ENCODE measurements at regions not wholly inside any gene's neighbourhood (a gene's known extent, or its start where the extent isn't known, plus 50 kb on each side); places are given as distances from the start of the nearest gene placed in this dataset.

DNA sequence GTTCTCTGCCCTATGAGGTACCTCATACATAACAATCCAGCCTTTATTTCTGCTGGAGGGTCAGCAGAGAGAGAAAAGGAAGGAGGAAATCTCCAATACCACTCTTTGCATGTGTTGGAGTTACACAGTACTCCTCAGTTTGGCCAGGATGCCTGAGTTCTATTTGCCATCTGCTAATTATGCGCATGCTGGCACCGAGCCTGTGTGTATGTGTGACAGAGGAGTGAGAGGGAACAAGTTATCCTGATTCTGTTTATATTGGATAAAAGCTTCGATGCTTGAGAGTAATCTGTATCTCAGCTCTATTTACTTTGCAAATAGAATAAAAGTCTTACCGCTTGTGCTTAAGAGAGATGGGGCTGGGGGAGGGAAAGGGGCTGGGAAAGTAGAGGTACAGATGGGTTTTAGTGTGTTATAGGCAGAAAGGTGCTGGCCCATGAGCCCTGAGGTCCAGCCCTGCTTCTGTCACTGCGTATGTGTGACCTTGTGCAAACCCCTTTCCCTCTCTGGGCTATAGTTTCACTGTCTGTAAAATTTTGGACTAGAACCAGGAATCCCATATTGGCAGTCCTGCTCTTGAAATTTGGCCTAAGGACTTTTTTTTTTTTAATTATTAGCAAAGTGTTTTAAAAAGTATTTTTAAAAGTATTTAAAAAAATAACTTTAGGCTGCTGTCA lies 54.5 kb upstream of the PLXNA2 start:
- DNase-seq, result no peak

DNA sequence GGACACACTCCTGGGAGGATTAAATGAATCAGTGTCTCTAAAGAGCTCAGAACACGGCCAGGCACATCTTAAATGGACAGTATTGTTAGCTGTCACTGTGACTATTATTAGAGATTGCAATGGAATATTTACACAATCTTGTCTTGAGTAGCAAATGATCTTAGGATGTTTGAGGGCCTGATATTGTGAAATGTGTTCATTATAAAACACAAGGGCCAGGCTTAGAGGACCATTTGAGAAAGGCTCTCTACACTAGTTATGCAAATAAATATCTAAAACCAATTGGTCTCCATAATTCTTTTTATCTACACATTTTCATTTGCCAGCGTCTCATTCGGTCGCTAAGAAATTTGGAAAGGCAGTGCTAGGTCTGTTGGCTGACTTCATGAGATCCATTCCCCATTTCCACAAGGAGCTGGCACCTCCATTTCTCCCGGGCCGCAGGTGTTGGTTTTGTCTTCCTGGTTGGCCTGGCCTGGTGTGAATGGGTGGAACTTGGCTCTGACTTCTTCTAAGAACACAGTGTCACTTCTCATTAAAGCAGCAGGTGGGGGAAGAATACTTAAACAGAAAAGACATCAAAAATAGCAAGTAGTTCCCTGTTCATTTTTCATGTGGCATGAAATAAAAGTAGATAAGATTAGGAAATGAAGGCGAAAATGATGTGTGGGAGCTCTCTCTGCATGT lies 56.0 kb upstream of the PLXNA2 start:
- no peak for DNase-seq

DNA sequence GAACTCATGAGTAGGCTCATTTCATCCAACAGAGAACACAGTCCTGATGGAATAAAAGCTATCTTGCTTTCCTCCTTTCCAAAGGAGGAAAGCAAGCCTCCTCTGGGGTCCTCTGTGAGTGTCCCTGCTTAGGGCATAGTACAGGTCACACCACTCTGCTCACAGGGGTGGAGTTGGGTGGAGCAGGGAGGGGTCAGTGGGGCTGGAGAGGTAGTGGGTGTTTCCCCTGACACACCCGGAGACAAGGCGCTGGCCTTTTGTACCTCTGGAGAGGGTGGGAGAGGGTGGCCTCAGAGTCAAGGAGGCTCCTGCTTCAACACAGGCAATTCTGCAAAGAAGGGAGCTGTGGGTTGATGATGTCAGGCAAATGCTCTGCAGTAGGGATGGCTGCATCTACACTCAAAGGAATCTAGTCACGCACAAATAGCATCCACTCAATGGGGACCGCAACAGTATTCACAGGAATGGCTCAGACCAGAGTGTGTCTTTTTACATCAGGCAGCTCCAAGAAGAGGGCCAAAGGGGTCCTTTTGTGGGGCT lies 58.6 kb upstream of the PLXNA2 start:
- DNase-seq, result no peak

DNA sequence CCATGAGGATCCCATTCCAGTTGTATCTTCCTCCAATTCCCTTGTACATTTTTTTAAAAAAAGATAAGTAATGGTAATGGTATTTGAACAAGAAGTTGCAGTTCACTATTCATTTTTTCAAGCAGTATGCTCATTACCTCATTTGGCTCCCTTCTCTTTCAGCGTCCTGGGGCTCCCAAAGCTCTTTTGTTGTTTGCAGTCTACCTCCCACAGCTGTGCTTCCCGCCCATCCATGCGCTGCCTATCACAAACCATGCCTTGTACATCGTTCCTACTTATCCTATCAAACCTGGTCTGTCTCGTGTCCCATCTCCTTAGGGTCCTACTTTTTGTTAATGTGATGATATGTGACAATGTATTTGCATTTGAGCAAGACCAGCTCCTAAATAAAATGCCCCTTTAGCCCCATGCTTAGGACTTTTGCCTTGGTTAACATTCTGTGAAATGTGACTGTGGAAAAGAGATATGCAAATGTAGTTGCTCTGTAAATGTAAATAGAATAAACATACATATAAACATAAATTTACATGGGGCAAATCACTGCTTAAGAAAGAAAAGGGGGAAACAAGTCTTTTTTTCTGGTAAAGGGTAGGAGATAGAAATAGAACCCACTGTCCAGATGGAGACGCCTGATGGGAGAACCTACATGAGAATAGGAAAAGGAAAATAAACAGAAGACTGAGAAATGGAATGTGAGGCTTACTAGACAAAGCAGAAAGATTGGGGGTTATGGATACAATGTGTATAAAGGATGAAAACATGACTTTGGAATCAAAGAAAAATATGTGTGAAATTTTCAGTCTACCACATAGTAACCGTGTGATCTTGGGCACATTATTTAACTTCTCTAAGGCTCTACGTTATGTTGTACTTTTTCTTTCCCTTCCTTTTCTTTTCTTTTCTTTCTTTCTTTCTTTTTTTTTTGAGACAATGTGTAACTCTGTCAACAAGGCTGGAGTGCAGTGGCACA lies 59.8 kb upstream of the PLXNA2 start:
- no peak for DNase-seq

DNA sequence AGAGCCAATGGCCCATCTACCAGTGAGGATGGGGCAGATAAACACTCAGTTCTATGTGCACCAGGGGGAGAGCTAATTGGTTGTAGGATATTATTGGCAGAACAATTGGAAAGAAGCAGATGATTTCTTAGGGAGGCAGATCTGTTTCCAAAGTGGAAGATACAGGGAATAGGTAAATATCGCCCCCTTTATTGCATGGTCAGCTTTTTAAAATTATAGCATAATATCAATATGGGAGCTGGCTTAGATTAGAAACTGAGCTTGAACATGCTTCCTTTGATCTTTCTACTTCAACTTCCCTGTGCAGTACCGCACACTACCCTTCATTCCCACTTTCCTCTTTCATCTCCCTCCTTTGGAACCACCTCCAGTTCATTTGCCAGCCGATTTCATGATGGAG lies 64.0 kb upstream of the PLXNA2 start:
- DNase-seq, result no peak

DNA sequence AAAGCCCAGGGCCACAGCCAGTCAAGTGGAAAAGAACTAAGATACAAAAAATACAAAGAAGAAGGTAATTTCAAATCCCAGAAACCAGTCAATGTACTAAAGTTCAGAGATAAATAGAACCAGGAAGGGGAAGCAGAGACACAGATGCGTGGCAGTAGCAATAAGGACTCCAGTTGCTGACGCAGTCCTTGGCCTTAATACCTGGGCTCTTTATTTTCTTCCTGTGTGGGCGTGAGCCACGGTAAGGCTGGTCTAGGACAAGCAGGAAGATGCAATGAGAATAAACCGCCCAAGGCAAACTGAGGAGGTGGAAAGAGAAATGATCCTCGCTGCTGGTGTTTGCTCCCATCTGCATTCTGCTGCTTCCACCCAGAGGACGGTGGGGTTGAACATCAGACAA lies 65.6 kb upstream of the PLXNA2 start:
- no peak for DNase-seq

DNA sequence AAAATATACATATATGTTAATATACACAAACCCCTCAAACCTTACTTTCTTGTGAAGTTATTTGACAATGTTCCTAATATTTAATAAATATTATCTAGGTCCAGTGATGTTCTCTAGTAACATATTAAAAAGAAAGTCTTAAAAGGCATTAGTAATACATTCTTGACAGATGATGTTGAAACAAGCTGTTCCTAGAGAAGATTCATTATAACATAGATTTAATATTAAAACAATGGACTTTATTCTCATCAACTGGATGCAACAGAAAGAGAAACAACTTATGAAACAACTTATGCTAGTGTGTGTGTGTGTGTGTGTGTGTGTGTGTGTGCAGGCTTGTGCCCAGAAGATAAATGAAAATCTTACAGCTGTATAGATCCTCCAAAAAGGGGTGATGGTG lies 68.5 kb upstream of the PLXNA2 start:
- no peak for DNase-seq

DNA sequence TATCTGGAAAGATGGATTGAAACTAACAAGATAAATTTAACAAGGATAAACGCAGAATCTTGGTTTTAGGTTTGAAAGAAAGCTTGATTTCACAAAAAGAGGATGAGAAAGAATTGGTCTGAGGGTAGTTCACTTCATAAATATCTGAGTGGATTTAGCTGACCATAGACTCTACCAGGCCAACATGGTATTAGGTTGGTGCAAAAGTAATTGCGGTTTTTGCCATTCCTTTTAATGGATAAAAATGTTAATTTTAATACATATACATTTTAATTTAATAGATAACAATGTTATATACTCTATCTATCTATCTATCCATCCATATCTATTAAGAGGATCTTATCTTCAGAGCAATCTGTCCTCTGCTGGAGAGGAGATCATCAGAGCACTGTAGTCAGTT lies 70.2 kb upstream of the PLXNA2 start:
- no peak for DNase-seq

DNA sequence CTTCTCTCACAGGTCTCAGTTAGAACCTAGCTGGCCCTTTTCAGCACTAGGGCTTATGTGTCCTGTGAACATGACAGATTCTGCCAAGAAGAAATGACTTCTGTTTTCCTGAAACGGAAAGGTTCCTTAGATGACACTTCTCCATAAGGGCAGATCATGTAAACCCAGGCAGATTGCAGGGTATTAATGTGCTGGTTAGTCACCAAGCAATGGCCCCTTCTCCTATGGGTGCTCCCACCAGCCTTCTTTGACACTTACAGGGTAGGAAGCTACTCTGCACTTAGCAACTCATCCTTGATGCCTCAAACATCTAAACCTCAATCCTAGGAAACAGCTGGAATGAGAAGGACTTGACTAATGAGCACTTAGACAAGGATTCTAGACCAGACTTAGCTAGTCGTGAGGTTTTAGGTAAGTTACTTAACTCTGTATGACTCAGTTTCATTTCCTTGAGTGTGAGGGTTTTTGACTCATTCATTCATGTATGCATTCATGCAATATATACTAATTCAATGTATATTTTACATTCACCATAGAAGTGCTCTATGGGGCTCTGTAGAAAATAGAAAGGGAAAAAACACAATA lies 74.1 kb upstream of the PLXNA2 start:
- DNase-seq, result no peak

DNA sequence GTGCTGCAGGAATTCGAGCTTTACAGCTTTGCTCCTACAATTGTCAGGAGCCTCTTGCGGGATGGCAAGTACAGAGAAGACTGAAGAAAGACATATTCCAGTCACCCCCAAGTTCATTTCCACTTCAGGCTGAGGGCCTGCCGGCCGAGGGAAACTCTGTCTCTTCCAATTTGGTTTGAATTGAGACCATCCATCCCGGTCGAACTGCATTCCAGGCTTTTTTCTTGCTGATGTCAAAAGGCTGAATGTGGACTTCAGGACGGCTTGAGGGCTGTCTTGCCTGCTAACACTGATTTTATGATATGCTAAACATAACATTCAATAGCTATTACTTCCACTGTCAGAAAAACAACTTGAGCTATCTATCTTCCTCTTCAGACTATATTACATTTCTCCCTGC lies 79.8 kb upstream of the PLXNA2 start:
- no peak for DNase-seq

DNA sequence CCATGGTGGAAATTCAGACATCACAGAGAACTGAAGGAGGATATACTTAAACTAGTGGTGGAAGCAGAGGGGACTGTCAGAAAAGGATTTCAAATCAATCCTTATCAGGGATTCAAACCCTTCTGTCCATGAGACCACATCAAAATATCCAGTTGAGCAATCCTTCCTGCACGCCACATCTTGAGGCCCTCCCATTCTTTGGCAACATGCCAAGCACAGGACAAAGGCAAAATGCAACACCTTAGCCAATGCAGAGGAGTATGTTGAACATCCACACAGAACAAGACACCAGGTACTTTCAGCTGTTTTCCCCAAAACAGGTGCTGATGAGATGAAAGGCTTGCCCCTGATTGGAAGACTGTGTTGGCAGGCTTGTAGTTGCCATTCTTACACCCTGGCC lies 81.8 kb upstream of the PLXNA2 start:
- no peak for DNase-seq

DNA sequence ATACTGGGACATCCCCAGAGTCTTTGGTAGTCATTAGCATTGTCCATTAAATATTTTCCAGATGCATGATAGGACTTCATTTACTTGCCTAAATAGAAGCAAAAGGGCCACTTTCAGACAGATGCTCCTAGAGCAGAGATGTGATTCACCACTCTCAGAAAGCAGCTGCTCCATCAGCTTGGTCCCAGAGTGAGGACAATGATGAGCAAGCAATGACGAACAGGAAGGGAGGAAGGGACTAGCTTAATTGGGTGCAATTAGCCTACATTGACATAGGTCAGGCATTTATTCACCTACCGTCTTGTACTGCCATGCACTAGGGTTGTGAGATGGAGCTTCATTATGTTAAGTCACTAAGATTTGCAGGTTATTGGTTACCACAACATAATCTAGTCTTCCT lies 85.1 kb upstream of the PLXNA2 start:
- no peak for DNase-seq

DNA sequence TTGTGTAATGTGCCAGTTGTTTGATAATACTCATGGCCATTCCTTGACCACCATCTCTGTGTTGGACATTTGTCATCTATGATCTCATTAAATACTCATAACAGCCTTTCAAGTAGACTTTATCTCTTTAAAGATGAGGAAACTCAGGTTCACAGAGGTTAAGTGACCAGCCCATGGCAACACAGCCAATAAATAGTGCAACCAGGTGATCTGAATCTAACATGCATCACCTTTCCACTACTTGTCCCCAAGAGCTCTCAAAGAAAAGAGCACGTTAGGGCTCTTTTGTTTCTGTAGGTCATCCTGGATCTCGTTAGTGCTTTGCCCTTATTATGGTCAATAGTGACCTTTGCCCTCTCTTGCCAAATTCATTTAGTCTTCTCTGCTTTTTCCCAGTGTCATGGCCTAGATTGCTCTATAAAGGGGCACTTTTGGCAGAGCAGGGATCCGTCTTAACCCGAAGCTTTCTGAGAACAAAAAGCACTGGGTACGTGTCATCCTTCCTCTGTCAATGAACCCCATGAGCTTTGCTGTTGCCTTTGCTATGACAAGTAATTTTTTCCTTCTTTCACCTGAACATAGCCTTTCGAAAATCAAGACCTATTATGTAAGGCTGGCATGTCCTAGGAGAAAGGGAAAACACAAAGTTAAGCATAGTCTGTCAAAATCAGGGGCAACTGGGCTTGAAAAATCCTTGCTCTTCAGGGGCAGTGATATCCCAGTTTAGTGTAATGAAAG lies 88.0 kb upstream of the PLXNA2 start:
- DNase-seq, result no peak

DNA sequence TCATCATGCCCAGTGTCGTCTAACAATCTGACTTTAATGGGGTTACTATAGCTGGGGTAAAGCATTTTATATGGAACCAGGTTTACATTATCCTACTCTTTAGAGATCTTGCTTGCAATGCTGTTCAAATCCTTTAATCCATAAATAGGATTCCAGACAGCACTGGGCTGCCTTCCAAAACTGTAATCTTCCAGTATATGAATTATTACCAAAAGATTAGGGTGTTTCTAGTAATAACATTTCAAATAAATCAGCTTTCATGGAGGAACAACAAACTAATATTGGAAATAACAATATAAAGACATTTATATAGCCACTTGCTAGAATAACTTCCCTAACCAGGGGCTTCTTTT lies 88.6 kb upstream of the PLXNA2 start:
- DNase-seq, result no peak

DNA sequence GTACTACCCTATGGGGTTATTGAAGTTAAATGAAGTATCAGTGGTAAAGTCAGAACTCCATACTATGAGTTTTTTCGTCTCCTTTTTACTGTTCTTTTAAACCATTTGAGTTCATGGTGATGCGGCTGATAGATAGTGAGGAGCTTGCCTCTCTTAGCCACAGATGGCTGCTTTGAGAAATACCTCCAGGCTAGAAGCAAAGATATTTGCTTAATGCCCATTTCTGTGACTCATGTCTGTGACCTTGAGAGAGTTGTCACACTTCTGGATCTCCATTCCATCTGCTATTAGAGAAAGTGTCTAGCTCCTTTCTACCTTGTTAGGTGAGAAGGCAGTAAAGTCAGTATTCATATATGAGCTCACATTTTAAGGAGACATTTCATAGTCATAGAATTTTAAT lies 89.5 kb upstream of the PLXNA2 start:
- no peak for DNase-seq

DNA sequence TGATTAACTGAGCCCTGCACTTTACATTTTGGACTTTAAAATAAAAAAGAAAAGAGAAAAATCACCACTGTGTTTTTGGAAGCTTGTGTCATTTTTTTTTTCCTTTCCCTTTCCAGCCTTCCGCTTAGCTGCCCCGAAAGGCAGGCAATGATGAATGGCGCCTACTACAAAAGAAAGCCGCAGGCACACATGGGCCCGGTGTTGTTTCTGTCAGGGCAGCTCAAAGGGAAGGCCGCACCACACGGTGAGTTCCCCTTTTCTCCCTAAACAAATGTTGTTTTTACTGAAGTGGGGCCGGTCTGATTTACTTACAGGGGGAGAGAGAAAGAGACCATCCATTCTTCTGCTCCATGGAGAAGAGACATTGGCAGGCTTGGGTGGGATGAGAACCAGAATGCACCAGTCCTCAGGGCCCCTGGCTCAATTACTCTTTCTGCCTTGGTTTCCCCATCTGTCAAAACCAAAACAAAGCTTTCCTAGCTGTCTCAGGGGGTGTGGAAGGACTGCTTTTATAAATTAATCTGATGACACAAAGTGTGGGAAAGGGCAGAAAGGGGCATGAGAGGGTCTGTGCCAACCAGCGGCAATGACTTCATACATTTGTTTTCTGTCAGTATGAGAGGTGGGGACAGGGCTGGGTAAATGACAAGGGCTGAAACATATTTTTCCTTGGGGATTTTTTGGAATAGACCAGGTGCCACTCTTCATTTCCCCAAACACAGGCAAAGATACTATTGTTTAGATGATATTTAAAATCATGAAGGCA lies 91.4 kb upstream of the PLXNA2 start:
- no peak for DNase-seq

DNA sequence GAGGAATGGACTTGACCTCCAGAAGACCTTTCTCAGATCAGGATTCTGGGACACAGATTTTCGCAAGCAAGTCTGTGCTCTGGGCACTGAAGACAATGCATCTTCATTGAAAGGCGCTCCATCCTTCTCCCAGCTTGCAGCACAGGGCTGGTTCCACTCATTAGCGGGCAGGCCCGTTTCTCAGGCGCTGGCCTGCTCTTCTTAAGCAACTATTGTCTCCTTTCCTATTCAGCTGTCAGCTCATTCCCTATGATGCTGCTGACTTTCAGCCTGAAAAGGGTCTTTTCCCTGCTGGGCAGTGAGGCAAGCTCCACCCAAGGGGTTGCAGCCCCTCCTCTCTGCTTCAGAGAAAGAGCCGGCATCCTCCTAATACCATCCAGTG lies 91.9 kb upstream of the PLXNA2 start:
- no peak for DNase-seq

DNA sequence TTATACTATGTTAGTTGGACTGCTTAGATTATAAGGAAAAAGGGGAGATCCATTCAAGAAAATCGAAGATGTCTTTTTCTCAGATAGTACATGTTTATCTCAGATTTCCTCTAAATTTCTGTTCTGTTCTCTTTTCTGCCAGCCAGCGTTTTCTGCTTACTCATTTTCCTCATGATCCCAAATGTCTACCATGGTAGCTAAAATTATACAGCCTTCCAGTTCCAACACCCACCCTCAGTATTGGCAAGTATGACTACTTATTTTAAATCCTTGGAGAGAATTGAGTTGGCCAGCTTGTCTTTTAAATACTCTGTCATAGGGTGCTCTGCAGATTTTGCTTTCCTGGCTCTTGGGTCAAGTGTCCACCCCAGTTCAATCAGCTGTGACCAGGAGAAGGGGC lies 95.7 kb upstream of the PLXNA2 start:
- DNase-seq, result no peak

DNA sequence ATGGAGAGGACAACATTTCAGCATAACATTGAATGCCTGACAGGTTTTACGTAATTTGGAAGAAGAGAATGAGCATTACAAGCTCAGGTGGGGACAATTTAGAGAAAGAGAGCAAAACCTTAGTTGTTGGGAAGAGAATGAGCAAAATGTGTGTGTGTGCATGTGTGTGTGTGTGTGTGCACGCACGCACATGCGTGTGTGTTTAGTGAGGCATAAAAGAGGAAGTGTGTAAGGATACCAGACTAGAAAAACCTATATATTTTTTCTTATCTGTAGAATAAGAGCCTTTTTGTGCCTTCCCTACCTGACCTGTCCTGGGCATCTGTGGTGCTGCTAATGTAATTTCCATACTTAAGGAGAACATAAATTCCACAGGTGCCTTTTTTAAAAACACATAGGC lies 99.0 kb upstream of the PLXNA2 start:
- no peak for DNase-seq

DNA sequence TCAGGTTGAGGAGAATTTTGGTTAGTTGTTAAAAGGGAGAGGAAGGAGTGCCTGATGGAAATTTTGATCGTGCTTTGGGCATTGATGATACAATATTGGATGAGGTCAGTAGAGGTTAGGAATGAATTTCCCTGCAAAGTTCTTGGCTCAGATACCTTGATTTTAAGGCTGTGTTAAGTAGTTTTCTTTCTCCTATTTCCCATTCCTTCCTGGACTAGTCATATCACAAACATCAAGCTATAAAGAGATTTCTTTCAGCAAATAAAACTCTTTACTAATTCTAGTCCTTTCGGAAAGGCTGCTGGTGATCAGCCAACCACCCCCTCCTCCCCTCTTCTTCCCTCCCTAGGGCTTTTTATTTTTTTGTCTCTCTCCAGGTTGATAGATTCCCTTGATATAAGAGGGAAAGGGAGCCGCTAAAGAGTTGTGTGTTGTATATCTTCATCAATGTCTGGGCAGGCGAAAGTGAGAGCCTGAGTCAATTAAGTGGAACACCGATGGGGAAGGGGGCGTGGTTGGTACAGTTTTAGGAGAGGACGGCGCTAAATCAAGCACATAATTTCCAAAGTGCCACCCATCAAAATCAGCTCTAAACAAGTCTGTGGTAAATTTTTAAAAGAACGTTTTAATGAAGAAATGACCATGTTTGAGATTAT lies 100.1 kb upstream of the PLXNA2 start:
- DNase-seq, result no peak

DNA sequence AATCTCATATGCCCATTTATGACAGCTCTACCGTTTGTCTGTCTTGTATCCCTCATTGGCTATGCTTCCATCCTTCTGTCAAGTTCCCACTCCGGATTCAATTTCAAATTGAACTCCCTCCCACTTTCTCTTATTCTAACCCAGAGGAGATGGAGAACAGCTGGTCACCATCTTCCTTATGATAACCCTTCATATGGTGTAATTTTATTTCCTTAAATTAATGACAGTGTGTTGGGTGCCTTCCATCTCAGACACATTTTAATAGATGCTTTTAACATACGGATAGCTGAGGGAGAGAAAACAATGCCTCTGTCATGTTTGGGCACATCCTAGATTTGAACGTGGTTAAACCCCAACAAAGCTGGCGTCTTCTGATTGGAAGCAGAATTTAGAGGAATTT lies 103.0 kb upstream of the PLXNA2 start:
- no peak for DNase-seq

Measured in AML-193 (cell line).